Activated naive CD4-positive, alpha-beta T cell treated with anti-CD3 and anti-CD28 coated beads, Interleukin-2, amount 50 U/mL, for 72 hours (primary cell): ENCODE measurements at regions not wholly inside any gene's neighbourhood (a gene's known extent, or its start where the extent isn't known, plus 50 kb on each side); places are given as distances from the start of the nearest gene placed in this dataset.

Source experiments
- ATAC-seq, 2 donors: fragments of 150-1000 bp; cut with Tn5 transposase; 2 replicates each; pipeline ENCODE4 v1.10.0; 2021; ENCODE audit warnings: mild to moderate bottlenecking in 2 of 2, moderate library complexity in 2 of 2
- DNase-seq, 2 donors: peaks; one replicate each; pipeline ENCODE4 v3.0.0; 2021 to 2022; ENCODE audit warnings: low spot score in 2 of 2
- H3K27ac Mint-ChIP-seq, 2 donors: one replicate each; pipeline ENCODE4 v1.8.0; 2022; ENCODE audit warnings: mild to moderate bottlenecking in 2 of 2, mixed read lengths in 2 of 2
- H3K36me3 Mint-ChIP-seq, 2 donors: one replicate each; pipeline ENCODE4 v1.8.0; 2022; ENCODE audit warnings: mixed read lengths in 2 of 2
- H3K9me3 Mint-ChIP-seq, 2 donors: one replicate each; pipeline ENCODE4 v1.8.0; 2022; ENCODE audit warnings: mixed read lengths in 2 of 2

DNA sequence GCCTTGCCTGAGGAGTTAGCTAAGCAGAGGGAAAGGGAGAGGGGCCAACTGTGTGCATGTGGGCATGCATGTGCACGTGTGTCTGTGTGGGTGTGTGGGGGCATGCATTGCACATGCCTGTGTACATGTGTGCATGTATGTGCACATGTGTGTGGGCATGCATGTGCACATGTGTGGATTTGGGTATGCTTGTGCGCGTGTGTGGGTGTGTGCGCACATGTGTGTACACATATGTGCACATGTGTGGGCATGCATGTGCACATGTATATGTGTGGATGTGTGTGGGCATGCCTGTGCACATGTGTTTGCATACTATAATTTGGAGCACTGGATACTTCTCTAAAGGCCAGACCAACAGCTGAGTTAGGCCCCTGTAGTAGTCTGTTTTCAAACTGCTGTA is 350.0 kb downstream of the PRDM2 start:
- H3K9me3 Mint-ChIP-seq = peaks cover 0 to 4% of the 10 kb centered on the region in 2 donors

DNA sequence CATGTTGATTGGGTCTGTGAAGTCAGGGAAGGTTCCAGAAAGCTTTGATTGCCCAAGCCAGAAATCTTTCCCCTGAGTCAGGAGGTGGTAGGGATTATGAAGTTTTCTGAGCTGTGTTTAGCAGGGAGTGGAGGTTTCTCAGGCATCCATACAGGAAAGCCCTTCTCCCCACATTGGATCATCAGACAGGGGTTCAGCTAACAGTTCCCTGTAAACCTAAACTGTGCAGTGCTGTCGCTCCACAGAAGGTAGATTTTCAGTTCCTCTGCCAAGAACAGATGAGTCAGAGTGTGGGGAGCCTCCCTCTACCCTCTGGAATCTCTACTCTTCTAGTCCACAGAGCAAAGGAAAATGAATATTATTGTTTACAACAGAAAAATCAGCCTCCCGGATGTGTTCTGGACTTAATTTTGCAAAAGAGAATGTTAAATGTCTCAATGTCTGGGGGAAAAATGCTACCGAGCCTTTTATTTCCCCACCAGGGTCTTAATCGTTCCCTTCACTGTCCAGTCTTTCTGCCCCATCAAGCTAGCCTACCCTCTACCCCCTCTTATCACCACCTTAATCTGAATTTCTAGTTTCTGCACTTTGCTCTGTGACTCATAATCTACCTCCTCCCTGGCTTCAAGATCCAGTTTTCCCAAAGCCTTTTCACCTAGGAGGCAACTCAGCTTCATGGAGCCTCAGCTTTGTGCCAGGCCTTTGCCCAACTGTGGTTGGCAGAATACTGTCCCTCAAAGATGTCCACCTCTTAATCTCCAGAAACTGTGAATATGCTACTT is 355.6 kb downstream of the PRDM2 start:
- H3K36me3 Mint-ChIP-seq = peaks cover 0 to 6% of the 10 kb centered on the region in 2 donors
- peaks cover 0 to 3% of the 10 kb centered on the region in 2 donors for H3K9me3 Mint-ChIP-seq
- ATAC-seq (no peak), DNase-seq (no peak)
- H3K27ac Mint-ChIP-seq = no peak overlapping the region

More for the DNA sequence above, 350.0 kb downstream of the PRDM2 start:
- ATAC-seq = no peak
- H3K27ac Mint-ChIP-seq = no peak overlapping the region
- DNase-seq = no peak
- peaks cover 0 to 6% of the 10 kb centered on the region in 2 donors for H3K36me3 Mint-ChIP-seq

DNA sequence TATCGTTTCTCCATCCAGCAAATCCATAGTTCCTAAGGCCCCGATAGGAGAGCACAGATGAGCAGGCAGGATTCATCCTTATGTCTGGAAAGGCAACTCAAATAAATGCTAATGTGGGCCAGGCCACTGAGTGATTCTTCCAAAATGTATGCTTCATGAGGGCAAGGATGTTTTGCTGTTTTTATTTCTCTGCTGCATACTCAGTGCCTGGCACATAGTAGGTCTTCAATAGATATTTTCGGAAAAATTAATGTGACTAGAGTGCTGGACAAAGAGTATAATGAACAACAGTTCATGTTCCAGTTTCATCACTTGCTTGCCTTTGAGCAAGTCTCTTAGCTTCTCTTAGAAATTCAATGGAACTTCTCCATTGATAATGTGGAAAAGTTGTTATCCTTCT is 357.7 kb downstream of the PRDM2 start:
- ATAC-seq = no peak
- H3K36me3 Mint-ChIP-seq = no peaks in the 10 kb centered on the region
- H3K27ac Mint-ChIP-seq = no peak overlapping the region
- H3K9me3 Mint-ChIP-seq = peaks cover 0 to 3% of the 10 kb centered on the region in 2 donors
- no peak for DNase-seq

DNA sequence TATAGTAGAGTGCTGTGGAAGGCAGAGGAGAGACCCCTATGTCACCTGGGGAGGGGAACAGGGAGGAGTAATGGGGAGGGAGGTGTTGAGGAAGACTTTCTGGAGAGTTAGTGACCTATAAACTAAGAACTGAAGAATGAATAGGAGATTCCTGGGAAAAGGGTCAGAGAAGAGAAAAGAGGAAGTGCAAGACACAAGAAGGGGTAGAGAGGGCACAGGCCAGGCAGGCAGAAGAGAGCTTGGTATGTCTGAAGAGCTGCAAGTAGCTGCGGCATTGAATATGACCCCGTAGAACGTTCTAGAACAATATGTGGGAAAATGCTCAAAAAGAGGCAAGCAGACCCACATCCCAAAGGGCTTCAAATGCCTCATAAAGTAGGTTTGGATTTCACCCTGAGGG is 361.2 kb downstream of the PRDM2 start:
- DNase-seq (no peak), ATAC-seq (no peak)
- Mint-ChIP-seq H3K36me3 (no peaks in the 10 kb centered on the region), H3K27ac (no peak overlapping the region), H3K9me3 (peaks cover 0 to 3% of the 10 kb centered on the region in 2 donors)

GRCh38 chr1:14061722-14062121 is 361.7 kb downstream of the PRDM2 start:
- H3K9me3 Mint-ChIP-seq = peaks cover 0 to 3% of the 10 kb centered on the region in 2 donors
- ATAC-seq = no peak

DNA sequence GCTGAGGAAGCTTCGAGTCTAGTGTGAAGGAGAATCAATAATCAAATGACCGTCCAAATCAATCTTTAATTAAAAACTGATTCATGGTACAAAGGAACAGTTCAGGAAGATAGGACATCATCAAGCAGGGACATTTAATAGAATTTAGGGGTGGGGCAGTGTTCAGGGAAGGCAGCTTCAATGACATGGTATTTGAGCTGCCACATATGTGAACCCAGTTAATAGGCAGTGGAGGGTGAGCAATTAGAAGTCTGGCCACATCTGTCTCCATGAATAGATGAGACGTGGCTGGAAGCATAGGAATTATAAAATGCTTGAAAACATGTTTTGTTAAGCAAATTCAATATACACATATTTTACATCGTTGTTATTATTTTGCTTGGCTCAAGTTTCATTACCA is 362.7 kb downstream of the PRDM2 start:
- peaks cover 0 to 3% of the 10 kb centered on the region in 2 donors for H3K9me3 Mint-ChIP-seq
- no peaks in the 10 kb centered on the region for H3K36me3 Mint-ChIP-seq
- no peak overlapping the region for H3K27ac Mint-ChIP-seq
- DNase-seq (no peak), ATAC-seq (no peak)

More at GRCh38 chr1:14061722-14062121, 361.7 kb downstream of the PRDM2 start:
- DNase-seq = no peak
- no peaks in the 10 kb centered on the region for H3K36me3 Mint-ChIP-seq
- no peak overlapping the region for H3K27ac Mint-ChIP-seq

- DNase-seq (no peak), ATAC-seq (no peak)
- Mint-ChIP-seq H3K9me3 (no peaks in the 10 kb centered on the region), H3K27ac (no peak overlapping the region), H3K36me3 (no peaks in the 10 kb centered on the region)
Measured at GRCh38 chr1:14064649-14065442, 364.9 kb downstream of the PRDM2 start.

DNA sequence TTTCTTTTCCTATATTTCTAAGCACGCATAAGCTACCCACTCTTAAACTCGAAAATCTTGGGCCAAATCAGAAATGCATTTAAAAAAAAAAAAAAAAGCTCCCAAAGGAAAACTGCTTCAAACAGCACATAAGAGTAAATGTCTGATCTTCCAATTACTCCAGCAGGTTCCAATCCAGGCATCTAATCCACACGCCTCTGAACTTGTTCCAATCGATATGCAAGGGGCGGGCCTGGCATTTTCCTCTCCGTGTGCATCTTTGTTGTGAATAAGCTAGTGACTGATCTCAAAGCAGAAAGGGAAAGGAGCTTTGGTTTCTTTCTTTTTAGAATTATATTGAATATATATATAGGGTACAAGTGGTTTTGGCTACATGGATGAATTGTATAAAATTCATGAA is 365.5 kb downstream of the PRDM2 start:
- Mint-ChIP-seq H3K36me3 (no peaks in the 10 kb centered on the region), H3K27ac (no peak overlapping the region), H3K9me3 (no peaks in the 10 kb centered on the region)
- DNase-seq = no peak
- ATAC-seq = no peak

DNA sequence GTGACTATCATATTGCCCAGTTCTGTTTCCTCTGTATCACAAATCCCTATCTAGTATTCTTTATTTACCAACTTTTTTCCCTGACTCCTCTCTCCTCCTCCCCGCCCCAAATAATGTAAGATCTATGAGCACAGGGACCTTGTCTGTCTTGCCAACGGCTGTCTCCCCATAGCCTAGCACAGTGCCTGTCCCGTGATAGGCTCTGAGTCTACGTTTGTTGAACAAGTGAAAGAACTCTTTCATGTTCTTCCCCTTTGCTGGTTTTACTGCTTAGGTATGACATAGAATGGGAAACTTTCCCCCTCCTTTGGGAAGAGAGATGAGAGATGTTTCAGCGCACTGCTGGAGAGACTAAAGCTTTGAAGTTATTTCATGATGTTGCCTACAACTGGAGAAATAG is 367.0 kb downstream of the PRDM2 start:
- ATAC-seq = no peak
- H3K36me3 Mint-ChIP-seq = no peaks in the 10 kb centered on the region
- DNase-seq = no peak
- H3K9me3 Mint-ChIP-seq = no peaks in the 10 kb centered on the region
- no peak overlapping the region for H3K27ac Mint-ChIP-seq

- DNase-seq (no peak), ATAC-seq (no peak)
- H3K36me3 Mint-ChIP-seq = no peaks in the 10 kb centered on the region
- H3K9me3 Mint-ChIP-seq = no peaks in the 10 kb centered on the region
- H3K27ac Mint-ChIP-seq = no peak overlapping the region
Measured at GRCh38 chr1:14067711-14068110, 367.7 kb downstream of the PRDM2 start.

- Mint-ChIP-seq H3K36me3 (no peaks in the 10 kb centered on the region), H3K27ac (no peak overlapping the region), H3K9me3 (no peaks in the 10 kb centered on the region)
- DNase-seq = no peak
- ATAC-seq = no peak
Measured at GRCh38 chr1:14071581-14071980, 371.6 kb downstream of the PRDM2 start.

DNA sequence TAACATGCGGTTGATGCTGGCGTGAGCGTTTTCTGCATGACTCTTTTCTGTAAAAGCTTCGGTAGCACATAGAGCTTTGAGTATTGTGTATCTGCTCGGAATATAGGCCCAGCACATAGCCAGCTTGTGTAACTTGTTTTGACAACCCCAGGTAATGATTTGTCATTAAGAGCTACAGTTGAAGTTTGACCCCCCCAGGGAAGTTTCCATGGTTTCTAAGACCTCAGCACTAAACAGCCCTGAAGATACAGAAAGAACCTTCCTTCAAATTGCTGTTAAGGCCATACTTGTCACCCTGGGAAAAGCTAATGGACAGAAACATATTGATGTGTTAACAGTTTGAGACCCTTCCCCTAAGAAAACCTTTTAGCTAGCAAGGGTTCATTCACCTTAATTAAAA is 380.7 kb downstream of the PRDM2 start:
- no peaks in the 10 kb centered on the region for H3K36me3 Mint-ChIP-seq
- ATAC-seq = no peak
- no peaks in the 10 kb centered on the region for H3K9me3 Mint-ChIP-seq
- no peak overlapping the region for H3K27ac Mint-ChIP-seq
- DNase-seq = no peak

- ATAC-seq (no peak), DNase-seq (no peak)
- no peaks in the 10 kb centered on the region for H3K36me3 Mint-ChIP-seq
- H3K27ac Mint-ChIP-seq = no peak overlapping the region
- no peaks in the 10 kb centered on the region for H3K9me3 Mint-ChIP-seq
Measured at GRCh38 chr1:14082331-14082730, 382.3 kb downstream of the PRDM2 start.

- DNase-seq = no peak
- Mint-ChIP-seq H3K36me3 (no peaks in the 10 kb centered on the region), H3K27ac (no peak overlapping the region), H3K9me3 (no peaks in the 10 kb centered on the region)
- no peak for ATAC-seq
Measured at GRCh38 chr1:14083277-14083676, 383.3 kb downstream of the PRDM2 start.

DNA sequence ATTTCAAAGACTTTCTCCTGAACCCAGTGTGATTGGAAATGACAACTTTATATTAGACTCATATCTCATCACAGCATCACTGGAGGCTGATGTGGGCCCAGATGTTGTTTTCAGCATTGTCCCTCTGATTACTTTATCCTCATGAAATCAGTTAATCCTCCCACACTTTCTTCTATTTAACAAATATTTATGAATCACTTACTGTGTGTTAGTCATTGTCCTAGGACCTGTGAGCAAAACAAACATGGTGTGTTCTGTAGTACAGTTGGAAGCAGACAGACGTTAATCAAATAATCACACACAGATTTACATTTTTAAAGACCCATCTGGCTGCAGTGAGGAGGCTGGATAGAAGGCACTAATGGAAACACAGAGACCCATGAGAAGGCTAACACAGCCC is 383.7 kb downstream of the PRDM2 start:
- DNase-seq (no peak), ATAC-seq (no peak)
- H3K36me3 Mint-ChIP-seq = no peaks in the 10 kb centered on the region
- H3K27ac Mint-ChIP-seq = no peak overlapping the region
- H3K9me3 Mint-ChIP-seq = no peaks in the 10 kb centered on the region

- peaks cover 9 to 12% of the 10 kb centered on the region in 2 donors for H3K9me3 Mint-ChIP-seq
Measured at GRCh38 chr1:14090062-14090461, 390.1 kb downstream of the PRDM2 start.

GRCh38 chr1:14090531-14090930 is 390.5 kb downstream of the PRDM2 start:
- ATAC-seq = no peak
- Mint-ChIP-seq H3K36me3 (peaks cover 7 to 13% of the 10 kb centered on the region in 2 donors), H3K9me3 (peaks cover 9 to 12% of the 10 kb centered on the region in 2 donors)

More at GRCh38 chr1:14090062-14090461, 390.1 kb downstream of the PRDM2 start:
- DNase-seq (no peak), ATAC-seq (no peak)
- H3K36me3 Mint-ChIP-seq = peaks cover 7 to 13% of the 10 kb centered on the region in 2 donors
- no peak overlapping the region for H3K27ac Mint-ChIP-seq

More at GRCh38 chr1:14090531-14090930, 390.5 kb downstream of the PRDM2 start:
- H3K27ac Mint-ChIP-seq = no peak overlapping the region
- DNase-seq = no peak
